OCI-LY1 (cell line): ENCODE measurements at regions not wholly inside any gene's neighbourhood (a gene's known extent, or its start where the extent isn't known, plus 50 kb on each side); places are given as distances from the start of the nearest gene placed in this dataset.

Experiments
- H2AFZ ChIP-seq: fragments of 200-600 bp; sonication (generic), shearing (Covaris generic); 2 replicates; pipeline ENCODE4 v1.6.0; 2014; ENCODE audit warnings: antibody characterized with exemption, mild to moderate bottlenecking, low read length
- H3F3A ChIP-seq: fragments of 200-600 bp; sonication (generic), shearing (Covaris generic); 2 replicates; pipeline ENCODE4 v1.6.0; 2014; ENCODE audit warnings: mild to moderate bottlenecking, antibody characterized with exemption, low read length, moderate library complexity; ENCODE audit not compliant: insufficient read depth
- H3K27ac ChIP-seq: fragments of 200-600 bp; sonication (generic); 2 replicates; pipeline ENCODE4 v1.5.1; 2014; ENCODE audit warnings: low read length, mixed run types, mild to moderate bottlenecking, low read depth; ENCODE audit not compliant: poor library complexity, severe bottlenecking
- H3K27me3 ChIP-seq: fragments of 200-600 bp; sonication (generic); 2 replicates; pipeline ENCODE4 v1.6.0; 2014; ENCODE audit warnings: antibody characterized with exemption, mild to moderate bottlenecking, low read length, moderate library complexity; ENCODE audit not compliant: insufficient read depth
- H3K36me3 ChIP-seq: fragments of 200-600 bp; sonication (generic); 2 replicates; pipeline ENCODE4 v1.6.1; 2014; ENCODE audit warnings: mild to moderate bottlenecking, antibody characterized with exemption, low read length, moderate library complexity, mixed read lengths; ENCODE audit not compliant: insufficient read depth
- H3K4me1 ChIP-seq: fragments of 200-600 bp; sonication (generic); 2 replicates; pipeline ENCODE4 v1.5.1; 2014; ENCODE audit warnings: mild to moderate bottlenecking, low read length, moderate library complexity; ENCODE audit not compliant: insufficient read depth, severe bottlenecking
- H3K4me2 ChIP-seq: fragments of 200-600 bp; sonication (generic), shearing (Covaris generic); 2 replicates; pipeline ENCODE4 v1.6.1; 2014; ENCODE audit warnings: low read length
- H3K4me3 ChIP-seq: fragments of 200-600 bp; sonication (generic); 2 replicates; pipeline ENCODE4 v1.5.1; 2014; ENCODE audit warnings: low read length, low read depth, mild to moderate bottlenecking, mixed read lengths; ENCODE audit not compliant: poor library complexity, severe bottlenecking
- H3K79me2 ChIP-seq: fragments of 200-600 bp; shearing (Covaris generic); 2 replicates; pipeline ENCODE4 v1.6.1; 2016; ENCODE audit warnings: mixed run types, low read length, mixed read lengths; ENCODE audit not compliant: insufficient read depth
- H3K9ac ChIP-seq: fragments of 200-600 bp; sonication (generic), shearing (Covaris generic); 2 replicates; pipeline ENCODE4 v1.6.1; 2014; ENCODE audit warnings: mild to moderate bottlenecking, low read length, mixed read lengths
- H3K9me2 ChIP-seq: fragments of 200-600 bp; sonication (generic), shearing (Covaris generic); 2 replicates; pipeline ENCODE4 v1.6.1; 2014; ENCODE audit warnings: low read depth, mild to moderate bottlenecking, low read length, mixed read lengths
- H3K9me3 ChIP-seq: fragments of 200-600 bp; shearing (Covaris generic); 2 replicates; pipeline ENCODE4 v1.6.1; 2014; ENCODE audit warnings: low read length, mixed read lengths
- H4K20me1 ChIP-seq: fragments of 200-600 bp; sonication (generic), shearing (Covaris generic); 2 replicates; pipeline ENCODE4 v1.6.0; 2016; ENCODE audit warnings: mild to moderate bottlenecking, low read length; ENCODE audit not compliant: insufficient read depth
- EZH2 ChIP-seq: fragments of 200-600 bp; sonication (generic), shearing (Covaris generic); IDR thresholded peaks from 2 replicates; pipeline ENCODE4 v1.8.0; 2017; ENCODE audit warnings: borderline replicate concordance, mixed run types, mild to moderate bottlenecking, antibody characterized with exemption, low read length, moderate library complexity, mixed read lengths
- TF ChIP-seq, protein P1 (sequence below): fragments of 200-600 bp; sonication (generic), shearing (Covaris generic); IDR thresholded peaks from 2 replicates; pipeline ENCODE4 v1.5.1; 2017; ENCODE audit warnings: mild to moderate bottlenecking, antibody characterized with exemption, low read length, moderate library complexity, mixed read lengths

DNA sequence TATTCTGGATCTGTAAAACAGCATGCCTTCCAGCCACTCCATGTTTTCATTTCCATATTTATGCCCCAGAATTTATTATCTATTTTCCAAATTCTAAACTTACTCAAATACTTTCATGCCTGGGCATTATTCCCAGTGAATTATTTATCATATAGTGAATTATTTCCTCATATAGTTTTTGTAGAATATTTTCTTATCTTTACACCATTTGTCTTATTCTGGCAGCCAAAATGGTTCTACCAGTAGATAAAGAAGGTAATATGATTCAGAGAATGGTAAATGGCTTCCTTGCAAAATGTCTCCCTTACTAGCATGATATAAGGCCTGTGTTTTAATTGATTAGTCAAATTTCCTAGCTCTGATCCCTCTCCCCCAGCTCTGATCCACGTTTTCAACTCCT is 305.8 kb downstream of the SPRY2 start:
- Histone ChIP-seq H3K27me3 (no peaks in the 10 kb centered on the region), H3K4me1 (no peaks in the 10 kb centered on the region), H3F3A (no peaks in the 10 kb centered on the region), H3K9ac (no peak overlapping the region), H2AFZ (no peak overlapping the region), H3K36me3 (no peaks in the 10 kb centered on the region), H3K4me3 (no peak overlapping the region), H3K4me2 (no peak overlapping the region), H3K27ac (no peak overlapping the region), H4K20me1 (no peaks in the 10 kb centered on the region), H3K9me2 (no peaks in the 10 kb centered on the region), H3K79me2 (no peaks in the 10 kb centered on the region), H3K9me3 (no peaks in the 10 kb centered on the region)
- TF ChIP-seq EZH2 = no peak
- TF ChIP-seq, protein P1, sequence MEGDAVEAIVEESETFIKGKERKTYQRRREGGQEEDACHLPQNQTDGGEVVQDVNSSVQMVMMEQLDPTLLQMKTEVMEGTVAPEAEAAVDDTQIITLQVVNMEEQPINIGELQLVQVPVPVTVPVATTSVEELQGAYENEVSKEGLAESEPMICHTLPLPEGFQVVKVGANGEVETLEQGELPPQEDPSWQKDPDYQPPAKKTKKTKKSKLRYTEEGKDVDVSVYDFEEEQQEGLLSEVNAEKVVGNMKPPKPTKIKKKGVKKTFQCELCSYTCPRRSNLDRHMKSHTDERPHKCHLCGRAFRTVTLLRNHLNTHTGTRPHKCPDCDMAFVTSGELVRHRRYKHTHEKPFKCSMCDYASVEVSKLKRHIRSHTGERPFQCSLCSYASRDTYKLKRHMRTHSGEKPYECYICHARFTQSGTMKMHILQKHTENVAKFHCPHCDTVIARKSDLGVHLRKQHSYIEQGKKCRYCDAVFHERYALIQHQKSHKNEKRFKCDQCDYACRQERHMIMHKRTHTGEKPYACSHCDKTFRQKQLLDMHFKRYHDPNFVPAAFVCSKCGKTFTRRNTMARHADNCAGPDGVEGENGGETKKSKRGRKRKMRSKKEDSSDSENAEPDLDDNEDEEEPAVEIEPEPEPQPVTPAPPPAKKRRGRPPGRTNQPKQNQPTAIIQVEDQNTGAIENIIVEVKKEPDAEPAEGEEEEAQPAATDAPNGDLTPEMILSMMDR = no peak

DNA sequence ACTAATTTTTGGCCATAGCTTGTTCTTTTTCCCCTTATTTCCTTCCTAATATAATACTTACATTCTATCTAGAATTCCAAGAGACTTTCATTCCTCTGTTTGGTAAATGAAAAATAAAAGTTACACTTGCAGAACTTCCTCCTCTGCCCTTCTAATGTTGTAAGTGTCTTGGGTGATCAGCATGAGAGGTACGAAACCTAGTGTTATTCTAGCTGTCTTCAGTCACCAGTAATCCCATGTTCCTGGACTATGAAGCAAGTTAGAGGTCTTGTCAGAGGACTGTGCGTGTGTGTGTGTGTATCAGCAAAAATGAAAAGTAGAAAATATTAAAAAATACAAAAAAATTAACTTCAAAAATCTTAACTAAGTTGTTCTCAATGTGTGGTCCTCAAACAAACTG is 307.0 kb downstream of the SPRY2 start:
- Histone ChIP-seq H3K4me3 (no peak overlapping the region), H3K9me3 (no peaks in the 10 kb centered on the region), H3K27me3 (no peaks in the 10 kb centered on the region), H3K9me2 (no peaks in the 10 kb centered on the region), H3F3A (no peaks in the 10 kb centered on the region), H4K20me1 (no peaks in the 10 kb centered on the region), H3K27ac (no peak overlapping the region), H3K36me3 (no peaks in the 10 kb centered on the region), H2AFZ (no peak overlapping the region), H3K79me2 (no peaks in the 10 kb centered on the region), H3K4me2 (no peak overlapping the region), H3K4me1 (no peaks in the 10 kb centered on the region), H3K9ac (no peak overlapping the region)
- no peak for TF ChIP-seq EZH2
- TF ChIP-seq, protein P1 = no peak

GRCh38 chr13:80033286-80033685 is 307.6 kb downstream of the SPRY2 start:
- H4K20me1 ChIP-seq = no peaks in the 10 kb centered on the region
- no peak overlapping the region for H3K9ac ChIP-seq
- no peaks in the 10 kb centered on the region for H3K27me3 ChIP-seq
- H3K27ac ChIP-seq = no peak overlapping the region
- H3K4me3 ChIP-seq = no peak overlapping the region
- H2AFZ ChIP-seq = no peak overlapping the region
- H3K9me2 ChIP-seq = no peaks in the 10 kb centered on the region
- TF ChIP-seq EZH2 = no peak
- H3K9me3 ChIP-seq = no peaks in the 10 kb centered on the region
- no peaks in the 10 kb centered on the region for H3F3A ChIP-seq
- H3K36me3 ChIP-seq = no peaks in the 10 kb centered on the region
- H3K79me2 ChIP-seq = no peaks in the 10 kb centered on the region
- H3K4me1 ChIP-seq = no peaks in the 10 kb centered on the region
- H3K4me2 ChIP-seq = no peak overlapping the region

GRCh38 chr13:80030491-80030890 is 310.4 kb downstream of the SPRY2 start:
- Histone ChIP-seq H3K27ac (no peak overlapping the region), H3F3A (no peaks in the 10 kb centered on the region), H2AFZ (no peak overlapping the region), H3K36me3 (no peaks in the 10 kb centered on the region), H3K79me2 (no peaks in the 10 kb centered on the region), H3K4me3 (no peak overlapping the region), H3K9me2 (no peaks in the 10 kb centered on the region), H3K27me3 (no peaks in the 10 kb centered on the region), H3K4me1 (no peaks in the 10 kb centered on the region), H3K4me2 (no peak overlapping the region), H3K9ac (no peak overlapping the region), H3K9me3 (no peaks in the 10 kb centered on the region), H4K20me1 (no peaks in the 10 kb centered on the region)
- TF ChIP-seq, protein P1 = no peak
- no peak for TF ChIP-seq EZH2
